CD4-positive, alpha-beta T cell (primary cell): ENCODE measurements at regions not wholly inside any gene's neighbourhood (a gene's known extent, or its start where the extent isn't known, plus 50 kb on each side); places are given as distances from the start of the nearest gene placed in this dataset.

ENCODE experiments used
- ATAC-seq: fragments of 200-7000 bp; cut with Tn5 transposase; one replicate; pipeline ENCODE4 v1.10.0; 2022; ENCODE audit warnings: mild to moderate bottlenecking; ENCODE audit not compliant: poor library complexity
- CTCF ChIA-PET: fragments of 350-600 bp; sonication (Branson Sonifier 250); formaldehyde crosslinking; loops from one replicate; lab custom pipeline; 2021; ENCODE audit warnings: antibody characterized with exemption, inconsistent platforms; lab: Charles Lee
- POLR2A ChIA-PET: fragments of 350-600 bp; sonication (Branson Sonifier 250); formaldehyde crosslinking; loops from one replicate; lab custom pipeline; 2021; ENCODE audit warnings: antibody characterized with exemption, inconsistent platforms; lab: Charles Lee
- DNase-seq, 14 experiments: peaks; one replicate each; pipeline ENCODE4 v3.0.0-alpha.2; 2013 to 2020; ENCODE audit warnings: mixed read lengths in 2 of 14
- H3K27ac ChIP-seq, 2 donors: one replicate each; pipeline versions ENCODE4 v1.5.1 to v1.7.0; 2013; ENCODE audit warnings: low read length in 2 of 2, low read depth in 1 of 2, mild to moderate bottlenecking in 1 of 2
- H3K27me3 ChIP-seq, 2 experiments: 1 replicate in 1 of 2; 2 replicates in 1 of 2; pipeline versions ENCODE4 v1.6.1 to v1.7.0; 2013; ENCODE audit warnings: low read length in 2 of 2, control low read depth in 1 of 2, mild to moderate bottlenecking in 1 of 2, moderate library complexity in 1 of 2; ENCODE audit not compliant: insufficient read depth in 2 of 2, control insufficient read depth in 1 of 2
- H3K36me3 ChIP-seq: one replicate; pipeline ENCODE4 v1.6.1; 2013; ENCODE audit warnings: low read length, control low read depth; ENCODE audit not compliant: insufficient read depth
- H3K4me1 ChIP-seq: one replicate; pipeline ENCODE4 v1.6.1; 2013; ENCODE audit warnings: low read length, control low read depth; ENCODE audit not compliant: insufficient read depth
- H3K4me3 ChIP-seq: one replicate; pipeline ENCODE4 v1.5.1; 2013; ENCODE audit warnings: mild to moderate bottlenecking, low read length, moderate library complexity
- H3K9me3 ChIP-seq, 2 experiments: 1 replicate in 1 of 2; 2 replicates in 1 of 2; pipeline versions ENCODE4 v1.6.1 to v1.7.0; 2013; ENCODE audit warnings: low read length in 2 of 2, mild to moderate bottlenecking in 2 of 2, control low read depth in 1 of 2, moderate library complexity in 1 of 2; ENCODE audit not compliant: control insufficient read depth in 1 of 2, insufficient read depth in 1 of 2
- H3K27ac Mint-ChIP-seq: one replicate; pipeline ENCODE4 v1.8.0; 2020; ENCODE audit warnings: mixed read lengths
- H3K27me3 Mint-ChIP-seq: one replicate; pipeline ENCODE4 v1.8.0; 2021; ENCODE audit warnings: mixed read lengths
- H3K36me3 Mint-ChIP-seq: one replicate; pipeline ENCODE4 v1.8.0; 2021; ENCODE audit warnings: low read depth, mixed read lengths
- H3K4me1 Mint-ChIP-seq: one replicate; pipeline ENCODE4 v1.8.0; 2021; ENCODE audit warnings: low read depth, mixed read lengths
- H3K4me3 Mint-ChIP-seq: one replicate; pipeline ENCODE4 v1.8.0; 2020; ENCODE audit warnings: mild to moderate bottlenecking, mixed read lengths
- H3K9me3 Mint-ChIP-seq: one replicate; pipeline ENCODE4 v1.8.0; 2020; ENCODE audit warnings: mixed read lengths
- CTCF ChIP-seq: fragments of 200-600 bp; IDR thresholded peaks from one replicate; pipeline ENCODE4 v1.8.0; 2022; ENCODE audit warnings: antibody characterized with exemption, mild to moderate bottlenecking
- intact Hi-C, 2 experiments: fragments of 100-400 bp; cut with DNase I in 1 of 2; cut with micrococcal nuclease in 1 of 2; formaldehyde crosslinking; loops; one replicate each; pipeline versions ENCODE4 v1.15.1 to v1.9.0; 2023 to 2025; cut with DNase I, micrococcal nuclease

- Mint-ChIP-seq H3K27me3 (no peaks in the 10 kb centered on the region), H3K4me3 (no peak overlapping the region), H3K9me3 (no peaks in the 10 kb centered on the region), H3K27ac (no peak overlapping the region), H3K4me1 (no peaks in the 10 kb centered on the region), H3K36me3 (no peaks in the 10 kb centered on the region)
- H3K27ac ChIP-seq, result no peak overlapping the region
- intact Hi-C loops, result no loop called here
- ATAC-seq (no peak), DNase-seq (no peak)
- H3K4me3 ChIP-seq, result no peak overlapping the region
- no peak for TF ChIP-seq CTCF
- H3K36me3 ChIP-seq, result no peaks in the 10 kb centered on the region
- H3K27me3 ChIP-seq, result no peaks in the 10 kb centered on the region
- H3K4me1 ChIP-seq, result no peaks in the 10 kb centered on the region
- CTCF ChIA-PET, result no interaction called here
- H3K9me3 ChIP-seq, result peaks cover 0 to 14% of the 10 kb centered on the region in 2 experiments
- POLR2A ChIA-PET, result no interaction called here
These were observed 830.4 kb downstream of the GALR1 start for GRCh38 chr18:78080081-78080480.

GRCh38 chr18:78080761-78081160, 831.1 kb downstream of the GALR1 start:
- DNase-seq (no peak), ATAC-seq (no peak)
- POLR2A ChIA-PET, result no interaction called here
- no peak overlapping the region for H3K4me3 Mint-ChIP-seq
- no peaks in the 10 kb centered on the region for H3K4me1 Mint-ChIP-seq
- no peaks in the 10 kb centered on the region for H3K27me3 Mint-ChIP-seq
- TF ChIP-seq CTCF, result no peak
- no peaks in the 10 kb centered on the region for H3K36me3 ChIP-seq
- no peaks in the 10 kb centered on the region for H3K4me1 ChIP-seq
- no peak overlapping the region for H3K27ac ChIP-seq
- H3K36me3 Mint-ChIP-seq, result no peaks in the 10 kb centered on the region
- no peaks in the 10 kb centered on the region for H3K27me3 ChIP-seq
- H3K27ac Mint-ChIP-seq, result no peak overlapping the region
- intact Hi-C loops, result no loop called here
- H3K9me3 Mint-ChIP-seq, result no peaks in the 10 kb centered on the region
- H3K4me3 ChIP-seq, result no peak overlapping the region
- peaks cover 0 to 21% of the 10 kb centered on the region in 2 experiments for H3K9me3 ChIP-seq
- CTCF ChIA-PET, result no interaction called here

GRCh38 chr18:78082816-78083215, 833.2 kb downstream of the GALR1 start:
- intact Hi-C loops, result no loop called here
- ATAC-seq (no peak), DNase-seq (no peak)
- peaks cover 4% of the 10 kb centered on the region for H3K27me3 Mint-ChIP-seq
- no peak overlapping the region for H3K27ac Mint-ChIP-seq
- H3K36me3 ChIP-seq, result no peaks in the 10 kb centered on the region
- H3K9me3 ChIP-seq, result peaks cover 0 to 33% of the 10 kb centered on the region in 2 experiments
- no peaks in the 10 kb centered on the region for H3K27me3 ChIP-seq
- H3K4me1 Mint-ChIP-seq, result no peaks in the 10 kb centered on the region
- H3K36me3 Mint-ChIP-seq, result no peaks in the 10 kb centered on the region
- no peaks in the 10 kb centered on the region for H3K9me3 Mint-ChIP-seq
- no peak overlapping the region for H3K27ac ChIP-seq
- H3K4me3 ChIP-seq, result no peak overlapping the region
- CTCF ChIA-PET, result no interaction called here
- no peaks in the 10 kb centered on the region for H3K4me1 ChIP-seq
- POLR2A ChIA-PET, result no interaction called here
- H3K4me3 Mint-ChIP-seq, result no peak overlapping the region
- TF ChIP-seq CTCF, result no peak
